ENCODE measurements at regions not wholly inside any gene's neighbourhood (a gene's known extent, or its start where the extent isn't known, plus 50 kb on each side); places are given as distances from the start of the nearest gene placed in this dataset.

- no peaks in the 10 kb centered on the region for H3K9me3 ChIP-seq (ENCODE audit: low read depth, low read length, poor library complexity, severe bottlenecking)
- no peak for TF ChIP-seq EZH2 (IDR thresholded peaks at IDR 0.05; ENCODE audit: borderline replicate concordance, low read depth, low read length, poor library complexity, severe bottlenecking)
- TF ChIP-seq, protein P1, sequence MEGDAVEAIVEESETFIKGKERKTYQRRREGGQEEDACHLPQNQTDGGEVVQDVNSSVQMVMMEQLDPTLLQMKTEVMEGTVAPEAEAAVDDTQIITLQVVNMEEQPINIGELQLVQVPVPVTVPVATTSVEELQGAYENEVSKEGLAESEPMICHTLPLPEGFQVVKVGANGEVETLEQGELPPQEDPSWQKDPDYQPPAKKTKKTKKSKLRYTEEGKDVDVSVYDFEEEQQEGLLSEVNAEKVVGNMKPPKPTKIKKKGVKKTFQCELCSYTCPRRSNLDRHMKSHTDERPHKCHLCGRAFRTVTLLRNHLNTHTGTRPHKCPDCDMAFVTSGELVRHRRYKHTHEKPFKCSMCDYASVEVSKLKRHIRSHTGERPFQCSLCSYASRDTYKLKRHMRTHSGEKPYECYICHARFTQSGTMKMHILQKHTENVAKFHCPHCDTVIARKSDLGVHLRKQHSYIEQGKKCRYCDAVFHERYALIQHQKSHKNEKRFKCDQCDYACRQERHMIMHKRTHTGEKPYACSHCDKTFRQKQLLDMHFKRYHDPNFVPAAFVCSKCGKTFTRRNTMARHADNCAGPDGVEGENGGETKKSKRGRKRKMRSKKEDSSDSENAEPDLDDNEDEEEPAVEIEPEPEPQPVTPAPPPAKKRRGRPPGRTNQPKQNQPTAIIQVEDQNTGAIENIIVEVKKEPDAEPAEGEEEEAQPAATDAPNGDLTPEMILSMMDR (conservative IDR thresholded peaks at IDR 0.05; ENCODE audit: low read depth, low read length): no peak
- H3K4me3 ChIP-seq (ENCODE audit: low read depth, low read length, poor library complexity, severe bottlenecking): no peak overlapping the region
- H3K27me3 ChIP-seq (replicated peaks; ENCODE audit: insufficient read depth, low read depth, low read length, poor library complexity): no peaks in the 10 kb centered on the region
- BruUV-seq (replicated peaks): no TSS peak
- no peaks in the 10 kb centered on the region for H3K4me1 ChIP-seq (ENCODE audit: insufficient read depth, low read length, poor library complexity, severe bottlenecking)
- ChIA-PET CTCF (no interaction called here), POLR2A (ENCODE audit: low non-redundant PET) (no interaction called here)
- no peaks in the 10 kb centered on the region for H3K36me3 ChIP-seq (ENCODE audit: insufficient read depth, low read length, poor library complexity, severe bottlenecking)
- intact Hi-C loops (cut with micrococcal nuclease; ENCODE audit: unreplicated experiment): no loop called here
- DNase-seq (ENCODE audit: low spot score): no peak
- H3K27ac ChIP-seq (ENCODE audit: low read depth, low read length, poor library complexity, severe bottlenecking): no peak overlapping the region
Observed at GRCh38 chr21:27418346-27418745, 451.5 kb upstream of the ADAMTS5 start.

DNA sequence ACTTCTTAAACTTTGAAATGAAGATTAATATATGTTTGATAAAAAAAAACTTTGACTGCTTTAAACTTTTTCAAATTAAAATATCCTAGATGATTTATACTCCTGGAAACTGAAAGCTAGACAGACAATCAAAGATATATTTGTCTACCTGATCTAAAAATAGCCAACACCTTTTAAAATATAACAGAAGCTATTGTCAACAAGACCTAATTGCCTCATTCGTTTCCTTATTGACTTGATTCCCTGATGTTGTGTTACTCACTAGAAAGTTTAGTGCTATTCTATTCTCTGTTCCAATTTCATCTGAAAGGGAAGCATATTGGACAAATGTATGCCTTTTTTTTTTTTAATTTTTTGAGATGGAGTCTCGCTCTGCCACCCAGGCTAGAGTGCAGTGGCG is 445.6 kb upstream of the ADAMTS5 start:
- no peak for DNase-seq (ENCODE audit: low spot score)
- Histone ChIP-seq H3K36me3 (ENCODE audit: insufficient read depth, low read length, poor library complexity, severe bottlenecking) (no peaks in the 10 kb centered on the region), H3K27ac (ENCODE audit: low read depth, low read length, poor library complexity, severe bottlenecking) (no peak overlapping the region), H3K4me1 (ENCODE audit: insufficient read depth, low read length, poor library complexity, severe bottlenecking) (no peaks in the 10 kb centered on the region), H3K9me3 (ENCODE audit: low read depth, low read length, poor library complexity, severe bottlenecking) (no peaks in the 10 kb centered on the region), H3K4me3 (ENCODE audit: low read depth, low read length, poor library complexity, severe bottlenecking) (no peak overlapping the region), H3K27me3 (replicated peaks; ENCODE audit: insufficient read depth, low read depth, low read length, poor library complexity) (no peaks in the 10 kb centered on the region)
- TF ChIP-seq EZH2 (IDR thresholded peaks at IDR 0.05; ENCODE audit: borderline replicate concordance, low read depth, low read length, poor library complexity, severe bottlenecking): no peak
- TF ChIP-seq, protein P1 (conservative IDR thresholded peaks at IDR 0.05; ENCODE audit: low read depth, low read length): no peak
- ChIA-PET POLR2A (ENCODE audit: low non-redundant PET) (no interaction called here), CTCF (no interaction called here)
- intact Hi-C loops (cut with micrococcal nuclease; ENCODE audit: unreplicated experiment): no loop called here
- BruUV-seq (replicated peaks): no TSS peak

GRCh38 chr21:27408826-27409225 is 441.9 kb upstream of the ADAMTS5 start:
- no peak overlapping the region for H3K27ac ChIP-seq (ENCODE audit: low read depth, low read length, poor library complexity, severe bottlenecking)
- no peaks in the 10 kb centered on the region for H3K4me1 ChIP-seq (ENCODE audit: insufficient read depth, low read length, poor library complexity, severe bottlenecking)
- ChIA-PET CTCF (no interaction called here), POLR2A (ENCODE audit: low non-redundant PET) (no interaction called here)
- BruUV-seq (replicated peaks): no TSS peak
- DNase-seq (ENCODE audit: low spot score): no peak
- intact Hi-C loops (cut with micrococcal nuclease; ENCODE audit: unreplicated experiment): no loop called here
- no peak for TF ChIP-seq EZH2 (IDR thresholded peaks at IDR 0.05; ENCODE audit: borderline replicate concordance, low read depth, low read length, poor library complexity, severe bottlenecking)
- TF ChIP-seq, protein P1 (conservative IDR thresholded peaks at IDR 0.05; ENCODE audit: low read depth, low read length): no peak
- no peaks in the 10 kb centered on the region for H3K27me3 ChIP-seq (replicated peaks; ENCODE audit: insufficient read depth, low read depth, low read length, poor library complexity)
- H3K9me3 ChIP-seq (ENCODE audit: low read depth, low read length, poor library complexity, severe bottlenecking): no peaks in the 10 kb centered on the region
- H3K4me3 ChIP-seq (ENCODE audit: low read depth, low read length, poor library complexity, severe bottlenecking): no peak overlapping the region
- no peaks in the 10 kb centered on the region for H3K36me3 ChIP-seq (ENCODE audit: insufficient read depth, low read length, poor library complexity, severe bottlenecking)

Data from A673 (cell line).